Mesenchymal stem cell (in vitro differentiated cells and primary cell): ENCODE measurements at regions not wholly inside any gene's neighbourhood (a gene's known extent, or its start where the extent isn't known, plus 50 kb on each side); places are given as distances from the start of the nearest gene placed in this dataset.

Source experiments
- DNase-seq: peaks from one replicate; pipeline ENCODE4 v3.0.0-alpha.2; 2013
- H2AFZ ChIP-seq: one replicate; pipeline ENCODE4 v1.6.1; 2013; ENCODE audit warnings: low read depth, mild to moderate bottlenecking, control low read depth, inconsistent platforms, low read length, moderate library complexity
- H2AK5ac ChIP-seq: 2 replicates; pipeline ENCODE4 v1.6.1; 2013; ENCODE audit warnings: low read length, moderate library complexity, mild to moderate bottlenecking, inconsistent platforms; ENCODE audit not compliant: severe bottlenecking
- H2BK120ac ChIP-seq: one replicate; pipeline ENCODE4 v1.6.1; 2013; ENCODE audit warnings: low read depth, mild to moderate bottlenecking, inconsistent platforms, low read length, moderate library complexity
- H2BK12ac ChIP-seq, 2 experiments: one replicate each; pipeline ENCODE4 v1.6.1; 2013; ENCODE audit warnings: inconsistent platforms in 2 of 2, low read length in 2 of 2, mild to moderate bottlenecking in 2 of 2, moderate library complexity in 2 of 2, control low read depth in 1 of 2
- H2BK15ac ChIP-seq: one replicate; pipeline ENCODE4 v1.6.1; 2013; ENCODE audit warnings: mild to moderate bottlenecking, low read depth, inconsistent platforms; ENCODE audit not compliant: poor library complexity, severe bottlenecking
- H2BK5ac ChIP-seq: 2 replicates; pipeline ENCODE4 v1.6.1; 2013; ENCODE audit warnings: low read depth, mild to moderate bottlenecking, low read length, control low read depth, inconsistent platforms; ENCODE audit not compliant: poor library complexity, severe bottlenecking
- H3K14ac ChIP-seq, 2 experiments: one replicate each; pipeline ENCODE4 v1.6.1; 2013; ENCODE audit warnings: inconsistent platforms in 2 of 2, low read length in 2 of 2, control low read depth in 1 of 2, mild to moderate bottlenecking in 1 of 2, moderate library complexity in 1 of 2
- H3K18ac ChIP-seq, 2 experiments: one replicate each; pipeline ENCODE4 v1.6.1; 2013; ENCODE audit warnings: inconsistent platforms in 2 of 2, low read length in 2 of 2, control low read depth in 1 of 2, low read depth in 1 of 2, mild to moderate bottlenecking in 1 of 2
- H3K23ac ChIP-seq, 2 experiments: one replicate each; pipeline ENCODE4 v1.6.1; 2013; ENCODE audit warnings: inconsistent platforms in 2 of 2, low read length in 2 of 2, mild to moderate bottlenecking in 2 of 2, moderate library complexity in 2 of 2, control low read depth in 1 of 2
- H3K27ac ChIP-seq: 2 replicates; pipeline ENCODE4 v1.5.1; 2013; ENCODE audit warnings: mild to moderate bottlenecking, moderate library complexity, low read length, control low read depth, inconsistent platforms; ENCODE audit not compliant: poor library complexity, severe bottlenecking
- H3K27me3 ChIP-seq, 2 experiments: 2 replicates each; pipeline versions ENCODE4 v1.6.1 to v1.7.0; 2013; ENCODE audit warnings: low read length in 2 of 2, mild to moderate bottlenecking in 2 of 2, moderate library complexity in 2 of 2, control low read depth in 1 of 2, inconsistent platforms in 1 of 2; ENCODE audit not compliant: control insufficient read depth in 1 of 2, insufficient read depth in 1 of 2
- H3K36me3 ChIP-seq, 2 experiments: 2 replicates each; pipeline versions ENCODE4 v1.6.1 to v1.7.0; 2013; ENCODE audit warnings: low read length in 2 of 2, control low read depth in 1 of 2, inconsistent platforms in 1 of 2, low read depth in 1 of 2, mild to moderate bottlenecking in 1 of 2; ENCODE audit not compliant: insufficient read depth in 2 of 2, control insufficient read depth in 1 of 2
- H3K4ac ChIP-seq, 2 experiments: one replicate each; pipeline ENCODE4 v1.6.1; 2013; ENCODE audit warnings: inconsistent platforms in 2 of 2, low read length in 2 of 2, mild to moderate bottlenecking in 2 of 2, moderate library complexity in 2 of 2, control low read depth in 1 of 2, low read depth in 1 of 2
- H3K4me1 ChIP-seq: 2 replicates; pipeline ENCODE4 v1.6.1; 2013; ENCODE audit warnings: low read depth, low read length, control low read depth; ENCODE audit not compliant: control insufficient read depth, insufficient read depth
- H3K4me2 ChIP-seq: 2 replicates; pipeline ENCODE4 v1.6.1; 2013; ENCODE audit warnings: low read length, mild to moderate bottlenecking, inconsistent platforms; ENCODE audit not compliant: poor library complexity, severe bottlenecking
- H3K4me3 ChIP-seq, 2 experiments: 2 replicates each; pipeline versions ENCODE4 v1.5.1 to v1.7.0; 2013; ENCODE audit warnings: low read length in 2 of 2, mild to moderate bottlenecking in 2 of 2, control low read depth in 1 of 2, low read depth in 1 of 2; ENCODE audit not compliant: insufficient read depth in 1 of 2
- H3K79me1 ChIP-seq: replicated peaks from 2 replicates; pipeline ENCODE4 v1.6.1; 2013; ENCODE audit warnings: mild to moderate bottlenecking, control low read depth, low read length, inconsistent platforms; ENCODE audit not compliant: poor library complexity, severe bottlenecking
- H3K9ac ChIP-seq: 2 replicates; pipeline ENCODE4 v1.7.0; 2013; ENCODE audit warnings: mild to moderate bottlenecking, low read length, moderate library complexity
- H3K9me3 ChIP-seq: 2 replicates; pipeline ENCODE4 v1.7.0; 2013; ENCODE audit warnings: mild to moderate bottlenecking, low read length; ENCODE audit not compliant: control insufficient read depth
- H4K8ac ChIP-seq: one replicate; pipeline ENCODE4 v1.6.1; 2013; ENCODE audit warnings: inconsistent platforms, mild to moderate bottlenecking, low read length, moderate library complexity
- H4K91ac ChIP-seq: one replicate; pipeline ENCODE4 v1.6.1; 2013; ENCODE audit warnings: mild to moderate bottlenecking, low read length, inconsistent platforms
- WGBS: methylation state at CpG from one replicate; pipeline ENCODE4 v1.1.7; 2013; ENCODE audit warnings: mixed read lengths; 5-methylcytosine and 5-hydroxymethylcytosine counted together

- no peak for DNase-seq
- Histone ChIP-seq H3K9me3 (no peaks in the 10 kb centered on the region), H3K18ac (no peak overlapping the region), H3K27me3 (peaks cover 3 to 11% of the 10 kb centered on the region in 2 experiments), H2AK5ac (no peak overlapping the region), H3K14ac (peak overlapping the region in 1 of 2 experiments; percentile 56), H3K23ac (no peak overlapping the region), H3K4ac (no peak overlapping the region), H2BK12ac (peak overlapping the region in 1 of 2 experiments; percentile 67), H3K27ac (no peak overlapping the region), H3K36me3 (no peaks in the 10 kb centered on the region), H3K79me1 (no peaks in the 10 kb centered on the region), H3K9ac (no peak overlapping the region), H4K91ac (no peak overlapping the region), H3K4me1 (peaks cover 4% of the 10 kb centered on the region), H2AFZ (no peak overlapping the region), H2BK15ac (no peak overlapping the region), H2BK5ac (no peak overlapping the region), H3K4me2 (no peak overlapping the region), H2BK120ac (no peak overlapping the region), H3K4me3 (no peak overlapping the region), H4K8ac (no peak overlapping the region)
- WGBS, result 95% methylated on average over 39 of the region's 39 CpGs
Observed at GRCh38 chr6:167662075-167662880, 164.4 kb upstream of the AFDN start.

GRCh38 chr6:167662881-167663205, 163.9 kb upstream of the AFDN start:
- Histone ChIP-seq H2BK12ac (no peak overlapping the region), H3K14ac (no peak overlapping the region), H3K79me1 (no peaks in the 10 kb centered on the region), H3K27me3 (peaks cover 3 to 11% of the 10 kb centered on the region in 2 experiments), H2BK120ac (no peak overlapping the region), H2BK5ac (no peak overlapping the region), H4K8ac (peak overlapping the region; percentile 45), H3K18ac (no peak overlapping the region), H3K4ac (no peak overlapping the region), H2AFZ (no peak overlapping the region), H3K36me3 (no peaks in the 10 kb centered on the region), H3K23ac (no peak overlapping the region), H3K4me2 (no peak overlapping the region), H3K4me1 (peaks cover 4% of the 10 kb centered on the region), H3K9me3 (no peaks in the 10 kb centered on the region), H3K9ac (no peak overlapping the region), H2AK5ac (no peak overlapping the region), H2BK15ac (no peak overlapping the region), H3K27ac (no peak overlapping the region), H3K4me3 (no peak overlapping the region), H4K91ac (no peak overlapping the region)
- no peak for DNase-seq
- WGBS, result 91% methylated on average over 14 of the region's 14 CpGs

- H3K27me3 ChIP-seq, result peaks cover 3 to 11% of the 10 kb centered on the region in 2 experiments
- H3K27ac ChIP-seq, result no peak overlapping the region
- H3K4me1 ChIP-seq, result peaks cover 4% of the 10 kb centered on the region
- no peak overlapping the region for H3K4ac ChIP-seq
- no peak overlapping the region for H4K8ac ChIP-seq
- no peak overlapping the region for H3K23ac ChIP-seq
- H3K4me3 ChIP-seq, result no peak overlapping the region
- H3K14ac ChIP-seq, result no peak overlapping the region
- H2BK15ac ChIP-seq, result no peak overlapping the region
- no peaks in the 10 kb centered on the region for H3K79me1 ChIP-seq
- peak overlapping the region in 1 of 2 experiments; percentile 15 for H2BK12ac ChIP-seq
- no peak overlapping the region for H4K91ac ChIP-seq
- no peak overlapping the region for H2AK5ac ChIP-seq
- H2AFZ ChIP-seq, result no peak overlapping the region
- no peaks in the 10 kb centered on the region for H3K36me3 ChIP-seq
- no peak overlapping the region for H2BK5ac ChIP-seq
- H3K4me2 ChIP-seq, result no peak overlapping the region
- no peaks in the 10 kb centered on the region for H3K9me3 ChIP-seq
- no peak overlapping the region for H3K9ac ChIP-seq
- 92% methylated on average over 2 of the region's 4 CpGs for WGBS
- H2BK120ac ChIP-seq, result no peak overlapping the region
- no peak overlapping the region for H3K18ac ChIP-seq
- no peak for DNase-seq
Observed at GRCh38 chr6:167663316-167663715, 163.4 kb upstream of the AFDN start.

GRCh38 chr6:167663784-167664443, 162.8 kb upstream of the AFDN start:
- Histone ChIP-seq H2BK12ac (no peak overlapping the region), H3K23ac (no peak overlapping the region), H2BK5ac (no peak overlapping the region), H4K8ac (no peak overlapping the region), H3K27ac (no peak overlapping the region), H3K36me3 (no peaks in the 10 kb centered on the region), H3K9me3 (no peaks in the 10 kb centered on the region), H2AFZ (no peak overlapping the region), H3K4ac (no peak overlapping the region), H2AK5ac (no peak overlapping the region), H3K4me3 (no peak overlapping the region), H3K18ac (no peak overlapping the region), H3K14ac (no peak overlapping the region), H3K27me3 (peaks cover 3 to 11% of the 10 kb centered on the region in 2 experiments), H3K4me2 (no peak overlapping the region), H3K79me1 (no peaks in the 10 kb centered on the region), H4K91ac (no peak overlapping the region), H2BK15ac (no peak overlapping the region), H2BK120ac (no peak overlapping the region), H3K9ac (no peak overlapping the region), H3K4me1 (peaks cover 4% of the 10 kb centered on the region)
- WGBS, result 87% methylated on average over 24 of the region's 24 CpGs
- no peak for DNase-seq
